Stomach (tissue), 8 donors: ENCODE measurements at regions not wholly inside any gene's neighbourhood (a gene's known extent, or its start where the extent isn't known, plus 50 kb on each side); places are given as distances from the start of the nearest gene placed in this dataset.

Experiments used
- DNase-seq, 2 donors: peaks; one replicate each; pipeline versions ENCODE4 v3.0.0 to v3.0.0-alpha.2; 2013 to 2019
- H3K27ac ChIP-seq, 5 donors: fragments of 200-600 bp in 4 of 5; sonication (generic) in 4 of 5; one replicate each; pipeline ENCODE4 v1.5.1; 2013 to 2019; ENCODE audit warnings: mild to moderate bottlenecking in 1 of 5, moderate library complexity in 1 of 5
- H3K27me3 ChIP-seq, 3 donors: fragments of 200-600 bp; sonication (generic); one replicate each; pipeline ENCODE4 v1.5.1; 2017 to 2019; ENCODE audit warnings: mixed run types in 1 of 3
- H3K36me3 ChIP-seq, 4 donors: fragments of 200-600 bp; sonication (generic); 1 replicate in 3 of 4; 2 replicates in 1 of 4; pipeline ENCODE4 v1.5.1; 2016 to 2019
- H3K4me1 ChIP-seq, 4 donors: fragments of 200-600 bp; sonication (generic); one replicate each; pipeline ENCODE4 v1.5.1; 2016 to 2019
- H3K4me3 ChIP-seq, 4 donors: fragments of 200-600 bp; sonication (generic) in 3 of 4; one replicate each; pipeline ENCODE4 v1.5.1; 2016 to 2019; ENCODE audit warnings: mild to moderate bottlenecking in 1 of 4
- H3K9me3 ChIP-seq, 4 donors: fragments of 200-600 bp; sonication (generic); one replicate each; pipeline ENCODE4 v1.5.1; 2016 to 2019
- CTCF ChIP-seq, 7 experiments: fragments of 450-650 bp in 4 of 7; fragments of 200-600 bp in 3 of 7; sonication (generic) in 3 of 7; IDR thresholded peaks; one replicate each; pipeline ENCODE4 v1.5.1; 2016 to 2019; ENCODE audit warnings: antibody characterized with exemption in 7 of 7, control low read depth in 2 of 7, mild to moderate bottlenecking in 1 of 7
- EP300 ChIP-seq: sonication (generic); formaldehyde crosslinking; IDR thresholded peaks from one replicate; pipeline ENCODE4 v1.6.1; 2017; ENCODE audit warnings: antibody characterized with exemption
- POLR2A ChIP-seq, 4 donors: fragments of 450-650 bp; IDR thresholded peaks; one replicate each; pipeline ENCODE4 v1.6.1; 2016; ENCODE audit warnings: antibody characterized with exemption in 4 of 4, control low read depth in 2 of 4, mild to moderate bottlenecking in 1 of 4, moderate library complexity in 1 of 4
- POLR2AphosphoS5 ChIP-seq, 3 donors: sonication (generic); formaldehyde crosslinking; IDR thresholded peaks; one replicate each; pipeline ENCODE4 v1.6.1; 2016; ENCODE audit warnings: antibody characterized with exemption in 3 of 3
- WGBS, 5 donors: extraction: QIAGEN DNeasy Blood & Tissue Kit in 3 of 5; methylation state at CpG; one replicate each; pipeline versions ENCODE4 v1.1.5 to v1.1.7; 2013 to 2018; 5-methylcytosine and 5-hydroxymethylcytosine counted together
- intact Hi-C: fragments of 100-400 bp; cut with DNase I; formaldehyde crosslinking; loops from one replicate; pipeline ENCODE4 v1.15.1; 2023; ENCODE audit warnings: low total_unique reads
- donor health status: healthy with polysubstance abuse.
- donor health status: Bipolar disorder and iron deficiency.
- donor health status: healthy.

GRCh38 chr1:239224100-239224499 lies 162.3 kb upstream of the CHRM3 start:
- Histone ChIP-seq H3K4me3 (no peak overlapping the region), H3K4me1 (no peaks in the 10 kb centered on the region), H3K27me3 (no peaks in the 10 kb centered on the region), H3K9me3 (peaks cover 0 to 44% (median 29%) of the 10 kb centered on the region in 4 donors), H3K27ac (no peak overlapping the region), H3K36me3 (no peaks in the 10 kb centered on the region)
- intact Hi-C loops, result no loop called here
- 86 to 98% (median 93%) methylated on average over 2 of the region's 2 CpGs for WGBS, 5 donors
- no peak for TF ChIP-seq POLR2A (IDR thresholded peaks at IDR 0.05)
- DNase-seq, result no peak

GRCh38 chr1:239222999-239223398 lies 163.4 kb upstream of the CHRM3 start:
- Histone ChIP-seq H3K27ac (no peak overlapping the region), H3K4me1 (no peaks in the 10 kb centered on the region), H3K27me3 (no peaks in the 10 kb centered on the region), H3K36me3 (no peaks in the 10 kb centered on the region), H3K4me3 (no peak overlapping the region), H3K9me3 (peaks cover 0 to 44% (median 29%) of the 10 kb centered on the region in 4 donors)
- WGBS, 5 donors, result 69 to 82% (median 73%) methylated on average over 1 of the region's 1 CpG
- DNase-seq, result no peak
- intact Hi-C loops, result no loop called here
- TF ChIP-seq CTCF (IDR thresholded peaks at IDR 0.05) (no peak), POLR2A (IDR thresholded peaks at IDR 0.05) (no peak), EP300 (no peak), POLR2AphosphoS5 (IDR thresholded peaks at IDR 0.05) (no peak)

- Histone ChIP-seq H3K27me3 (no peaks in the 10 kb centered on the region), H3K27ac (no peak overlapping the region), H3K9me3 (peaks cover 0 to 40% (median 27%) of the 10 kb centered on the region in 4 donors), H3K4me3 (no peak overlapping the region), H3K36me3 (no peaks in the 10 kb centered on the region), H3K4me1 (no peaks in the 10 kb centered on the region)
- 91 to 98% (median 97%) methylated on average over 2 of the region's 2 CpGs for WGBS, 5 donors
- no peak for TF ChIP-seq POLR2AphosphoS5 (IDR thresholded peaks at IDR 0.05)
- no peak for TF ChIP-seq EP300
- TF ChIP-seq CTCF (IDR thresholded peaks at IDR 0.05), result no peak
- no peak for TF ChIP-seq POLR2A (IDR thresholded peaks at IDR 0.05)
- intact Hi-C loops, result no loop called here
- DNase-seq, result no peak
These were observed 164.7 kb upstream of the CHRM3 start for GRCh38 chr1:239221656-239222055.

- no peak for TF ChIP-seq POLR2A (IDR thresholded peaks at IDR 0.05)
- TF ChIP-seq EP300, result no peak
- no peak for TF ChIP-seq POLR2AphosphoS5 (IDR thresholded peaks at IDR 0.05)
- no peaks in the 10 kb centered on the region for H3K4me1 ChIP-seq
- H3K9me3 ChIP-seq, result peaks cover 0 to 22% (median 15%) of the 10 kb centered on the region in 4 donors
- H3K27ac ChIP-seq, result no peak overlapping the region
- no peak for DNase-seq
- no peaks in the 10 kb centered on the region for H3K36me3 ChIP-seq
- intact Hi-C loops, result no loop called here
- H3K27me3 ChIP-seq, result no peaks in the 10 kb centered on the region
- no peak overlapping the region for H3K4me3 ChIP-seq
- 70 to 91% (median 86%) methylated on average over 2 of the region's 2 CpGs for WGBS, 5 donors
These were observed 166.7 kb upstream of the CHRM3 start for GRCh38 chr1:239219679-239220078.

GRCh38 chr1:239218301-239218700 lies 168.1 kb upstream of the CHRM3 start:
- TF ChIP-seq EP300 (no peak), POLR2A (IDR thresholded peaks at IDR 0.05) (no peak), CTCF (IDR thresholded peaks at IDR 0.05) (no peak), POLR2AphosphoS5 (IDR thresholded peaks at IDR 0.05) (no peak)
- no peak overlapping the region for H3K4me3 ChIP-seq
- peaks cover 0 to 2% (median 0%) of the 10 kb centered on the region in 4 donors for H3K4me1 ChIP-seq
- peaks cover 0 to 19% (median 12%) of the 10 kb centered on the region in 4 donors for H3K9me3 ChIP-seq
- no peak for DNase-seq
- intact Hi-C loops, result no loop called here
- no peaks in the 10 kb centered on the region for H3K36me3 ChIP-seq
- H3K27me3 ChIP-seq, result no peaks in the 10 kb centered on the region
- 100% methylated on average over 1 of the region's 1 CpG for WGBS, 5 donors
- no peak overlapping the region for H3K27ac ChIP-seq
